Thyroid gland (tissue), 4 donors: ENCODE measurements at regions not wholly inside any gene's neighbourhood (a gene's known extent, or its start where the extent isn't known, plus 50 kb on each side); places are given as distances from the start of the nearest gene placed in this dataset.

Experiments used
- DNase-seq, 2 donors: peaks; one replicate each; pipeline ENCODE4 v3.0.0-alpha.2; 2019
- H3K27ac ChIP-seq, 3 donors: fragments of 200-600 bp; sonication (generic); 1 replicate in 2 of 3; 2 replicates in 1 of 3; pipeline ENCODE4 v1.5.1; 2016 to 2019; ENCODE audit warnings: mild to moderate bottlenecking in 1 of 3, moderate library complexity in 1 of 3
- H3K27me3 ChIP-seq: fragments of 200-600 bp; sonication (generic); one replicate; pipeline ENCODE4 v1.5.1; 2019
- H3K36me3 ChIP-seq, 2 donors: fragments of 200-600 bp; sonication (generic); one replicate each; pipeline ENCODE4 v1.5.1; 2016 to 2019
- H3K4me1 ChIP-seq, 2 donors: fragments of 200-600 bp; sonication (generic); one replicate each; pipeline ENCODE4 v1.5.1; 2017 to 2019
- H3K4me3 ChIP-seq, 3 donors: fragments of 200-600 bp; sonication (generic); replicated peaks in 1 of 3; 1 replicate in 2 of 3; 2 replicates in 1 of 3; pipeline ENCODE4 v1.5.1; 2016; ENCODE audit warnings: mild to moderate bottlenecking in 1 of 3
- H3K9me3 ChIP-seq: fragments of 200-600 bp; sonication (generic); one replicate; pipeline ENCODE4 v1.5.1; 2017
- POLR2A ChIP-seq, 2 donors: fragments of 450-650 bp; IDR thresholded peaks; one replicate each; pipeline ENCODE4 v1.6.1; 2017; ENCODE audit warnings: antibody characterized with exemption in 2 of 2, mild to moderate bottlenecking in 2 of 2, moderate library complexity in 1 of 2
- WGBS, 2 donors: methylation state at CpG; one replicate each; pipeline ENCODE4 v1.1.5; 2017; 5-methylcytosine and 5-hydroxymethylcytosine counted together
- intact Hi-C: fragments of 100-400 bp; cut with DNase I; formaldehyde crosslinking; loops from one replicate; pipeline ENCODE4 v1.15.1; 2023
- TF ChIP-seq, protein P1 (sequence below), 6 experiments: fragments of 200-600 bp in 3 of 6; fragments of 450-650 bp in 3 of 6; sonication (generic) in 3 of 6; IDR thresholded peaks; one replicate each; pipeline ENCODE4 v1.5.1; 2016 to 2019; ENCODE audit warnings: antibody characterized with exemption in 6 of 6, mild to moderate bottlenecking in 2 of 6, inconsistent platforms in 1 of 6, moderate library complexity in 1 of 6

DNA sequence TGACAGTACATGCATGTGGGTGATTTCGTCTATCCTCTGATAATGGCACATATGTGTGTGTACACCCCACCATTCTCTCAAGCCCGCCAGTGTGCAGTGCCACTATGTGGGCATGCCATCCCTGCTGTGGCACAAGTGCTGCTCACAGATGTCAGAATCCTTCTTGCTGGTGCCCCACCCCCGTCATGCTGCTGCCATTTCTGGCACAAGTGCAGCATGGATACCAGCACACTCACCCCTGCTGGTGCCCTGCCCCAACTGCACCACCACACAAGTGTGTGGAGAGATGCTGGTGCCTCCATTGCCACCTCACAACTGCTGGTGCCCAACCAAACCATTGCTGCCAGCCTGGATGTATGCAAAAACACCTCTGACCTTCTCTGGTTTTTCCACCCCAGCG lies 1133.8 kb downstream of the TECRL start:
- 84 to 85% methylated on average over 3 to 4 of the region's 4 CpGs for WGBS, 2 donors
- Histone ChIP-seq H3K9me3 (no peaks in the 10 kb centered on the region), H3K4me3 (no peak overlapping the region), H3K27me3 (no peaks in the 10 kb centered on the region), H3K36me3 (no peaks in the 10 kb centered on the region), H3K27ac (no peak overlapping the region), H3K4me1 (no peaks in the 10 kb centered on the region)
- TF ChIP-seq, protein P1, sequence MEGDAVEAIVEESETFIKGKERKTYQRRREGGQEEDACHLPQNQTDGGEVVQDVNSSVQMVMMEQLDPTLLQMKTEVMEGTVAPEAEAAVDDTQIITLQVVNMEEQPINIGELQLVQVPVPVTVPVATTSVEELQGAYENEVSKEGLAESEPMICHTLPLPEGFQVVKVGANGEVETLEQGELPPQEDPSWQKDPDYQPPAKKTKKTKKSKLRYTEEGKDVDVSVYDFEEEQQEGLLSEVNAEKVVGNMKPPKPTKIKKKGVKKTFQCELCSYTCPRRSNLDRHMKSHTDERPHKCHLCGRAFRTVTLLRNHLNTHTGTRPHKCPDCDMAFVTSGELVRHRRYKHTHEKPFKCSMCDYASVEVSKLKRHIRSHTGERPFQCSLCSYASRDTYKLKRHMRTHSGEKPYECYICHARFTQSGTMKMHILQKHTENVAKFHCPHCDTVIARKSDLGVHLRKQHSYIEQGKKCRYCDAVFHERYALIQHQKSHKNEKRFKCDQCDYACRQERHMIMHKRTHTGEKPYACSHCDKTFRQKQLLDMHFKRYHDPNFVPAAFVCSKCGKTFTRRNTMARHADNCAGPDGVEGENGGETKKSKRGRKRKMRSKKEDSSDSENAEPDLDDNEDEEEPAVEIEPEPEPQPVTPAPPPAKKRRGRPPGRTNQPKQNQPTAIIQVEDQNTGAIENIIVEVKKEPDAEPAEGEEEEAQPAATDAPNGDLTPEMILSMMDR (IDR thresholded peaks at IDR 0.05) = no peak
- TF ChIP-seq POLR2A (IDR thresholded peaks at IDR 0.05) = no peak
- no peak for DNase-seq
- intact Hi-C loops = no loop called here

DNA sequence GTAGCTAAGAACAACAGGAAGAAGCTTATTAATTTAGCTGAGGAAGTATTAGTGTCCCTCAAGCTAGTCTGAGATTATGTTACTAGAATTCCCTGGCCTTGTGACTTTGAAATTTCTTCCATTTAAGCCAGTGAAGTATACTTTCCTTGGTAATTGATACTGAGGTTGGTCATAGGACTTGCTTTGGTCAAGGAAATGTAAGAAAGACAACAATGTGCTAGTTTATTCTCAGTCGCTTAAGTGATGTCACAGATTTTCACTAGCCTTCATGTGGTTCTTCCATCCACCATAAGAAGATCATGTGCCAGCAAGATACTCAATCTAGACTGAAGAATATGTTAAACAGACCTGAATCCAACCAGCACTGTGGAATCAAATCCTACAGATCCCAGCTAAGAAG lies 1140.1 kb downstream of the TECRL start:
- no peak for DNase-seq
- intact Hi-C loops = no loop called here
- Histone ChIP-seq H3K9me3 (no peaks in the 10 kb centered on the region), H3K4me1 (no peaks in the 10 kb centered on the region), H3K36me3 (no peaks in the 10 kb centered on the region), H3K4me3 (no peak overlapping the region), H3K27ac (no peak overlapping the region), H3K27me3 (no peaks in the 10 kb centered on the region)
- TF ChIP-seq, protein P1 (IDR thresholded peaks at IDR 0.05) = no peak
- TF ChIP-seq POLR2A (IDR thresholded peaks at IDR 0.05) = no peak
- 95 to 96% methylated on average over 1 of the region's 1 CpG for WGBS, 2 donors

DNA sequence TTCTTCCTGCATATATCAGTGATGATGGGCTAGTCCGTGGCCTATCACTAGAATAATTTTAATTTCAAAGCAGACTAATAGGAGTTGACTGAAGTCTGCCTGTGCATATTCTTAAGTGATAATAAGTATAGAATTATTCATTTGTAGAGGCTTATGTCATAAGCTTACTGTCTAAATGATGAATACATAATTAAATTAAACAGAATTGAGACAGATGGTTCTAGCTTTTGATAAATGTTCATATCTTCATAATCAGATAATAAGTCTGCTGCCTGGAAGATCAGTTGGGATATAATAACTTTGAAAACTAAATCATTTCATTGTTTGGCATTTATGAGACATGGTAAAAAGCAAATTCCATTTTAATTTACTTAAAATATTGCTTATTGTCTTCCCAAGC lies 1175.6 kb downstream of the TECRL start:
- Histone ChIP-seq H3K4me3 (no peak overlapping the region), H3K36me3 (no peaks in the 10 kb centered on the region), H3K27ac (no peak overlapping the region), H3K9me3 (no peaks in the 10 kb centered on the region), H3K4me1 (no peaks in the 10 kb centered on the region), H3K27me3 (no peaks in the 10 kb centered on the region)
- intact Hi-C loops = no loop called here
- no peak for DNase-seq
- 73 to 88% methylated on average over 1 of the region's 1 CpG for WGBS, 2 donors
- TF ChIP-seq, protein P1 (IDR thresholded peaks at IDR 0.05) = no peak
- no peak for TF ChIP-seq POLR2A (IDR thresholded peaks at IDR 0.05)

DNA sequence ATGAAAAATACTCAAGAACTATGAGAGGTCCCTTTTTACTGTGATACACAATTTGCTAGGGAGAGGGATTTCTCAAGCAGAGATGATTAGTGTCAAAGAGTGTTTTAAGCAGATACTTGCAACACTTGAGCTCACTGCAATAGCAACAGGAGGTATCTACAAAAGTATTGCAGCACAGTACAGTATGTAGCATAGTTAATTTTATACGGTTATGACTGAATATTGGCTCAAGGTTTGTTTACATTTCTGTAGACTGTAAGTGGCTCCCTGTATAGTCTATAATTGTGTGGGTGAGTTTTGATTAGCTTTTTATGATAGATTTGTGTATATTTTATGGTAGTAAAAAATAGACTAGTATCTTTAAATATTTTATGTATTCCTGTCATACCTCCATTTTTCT lies 1177.2 kb downstream of the TECRL start:
- H3K36me3 ChIP-seq = no peaks in the 10 kb centered on the region
- WGBS, 2 donors = 30 to 57% methylated on average over 1 of the region's 1 CpG
- intact Hi-C loops = no loop called here

DNA sequence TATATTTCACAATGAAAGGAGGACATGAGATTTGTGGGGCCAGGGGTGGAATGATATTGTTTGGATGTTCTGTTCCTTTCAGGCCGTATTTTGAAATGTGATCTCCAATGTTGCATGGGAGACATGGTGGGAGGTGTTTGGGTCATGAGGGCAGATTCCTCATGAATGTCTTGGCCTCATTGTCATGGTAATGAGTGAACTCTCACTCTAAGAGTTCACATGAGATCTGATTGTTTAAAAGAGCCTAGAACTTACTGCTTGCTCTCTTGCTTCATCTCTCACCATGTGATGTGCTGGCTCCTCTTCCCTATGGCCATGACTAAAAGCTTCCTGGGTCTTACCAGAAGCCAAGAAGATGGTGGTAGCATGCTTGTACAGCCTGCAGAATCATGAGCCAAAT lies 1183.0 kb downstream of the TECRL start:
- 88% methylated on average over 1 of the region's 1 CpG for WGBS, 2 donors
- intact Hi-C loops = no loop called here
- Histone ChIP-seq H3K27ac (no peak overlapping the region), H3K4me3 (no peak overlapping the region), H3K4me1 (no peaks in the 10 kb centered on the region), H3K36me3 (no peaks in the 10 kb centered on the region), H3K27me3 (no peaks in the 10 kb centered on the region), H3K9me3 (no peaks in the 10 kb centered on the region)
- TF ChIP-seq, protein P1 (IDR thresholded peaks at IDR 0.05) = no peak
- no peak for TF ChIP-seq POLR2A (IDR thresholded peaks at IDR 0.05)
- no peak for DNase-seq

More for the DNA sequence above, 1177.2 kb downstream of the TECRL start:
- Histone ChIP-seq H3K9me3 (no peaks in the 10 kb centered on the region), H3K4me3 (no peak overlapping the region), H3K4me1 (no peaks in the 10 kb centered on the region), H3K27me3 (no peaks in the 10 kb centered on the region), H3K27ac (no peak overlapping the region)
- TF ChIP-seq, protein P1 (IDR thresholded peaks at IDR 0.05) = no peak
- no peak for TF ChIP-seq POLR2A (IDR thresholded peaks at IDR 0.05)
- DNase-seq = no peak
